HEK293T (cell line): ENCODE measurements at regions not wholly inside any gene's neighbourhood (a gene's known extent, or its start where the extent isn't known, plus 50 kb on each side); places are given as distances from the start of the nearest gene placed in this dataset.

Experiments used
- CTCF ChIA-PET: fragments of 350-600 bp; formaldehyde crosslinking; extraction: SDS; loops from one replicate; lab custom pipeline; 2021; ENCODE audit warnings: antibody characterized with exemption, inconsistent platforms; lab: Yijun Ruan, JAX
- POLR2A ChIA-PET: fragments of 350-600 bp; formaldehyde crosslinking; extraction: SDS; loops from one replicate; lab custom pipeline; 2020; ENCODE audit warnings: antibody characterized with exemption, inconsistent platforms; lab: Yijun Ruan, JAX
- DNase-seq: peaks from one replicate; pipeline ENCODE4 v3.0.0; 2012; ENCODE audit warnings: mixed read lengths; ENCODE audit errors: extremely low spot score
- ARNT ChIP-seq: fragments of 450-650 bp; IDR thresholded peaks from 2 replicates; pipeline ENCODE4 v1.6.1; 2017; ENCODE audit warnings: mild to moderate bottlenecking
- BHLHE40 ChIP-seq: fragments of 450-650 bp; IDR thresholded peaks from 2 replicates; pipeline ENCODE4 v1.6.1; 2016; ENCODE audit warnings: mild to moderate bottlenecking, moderate library complexity, borderline replicate concordance
- CTBP1 ChIP-seq: fragments of 450-650 bp; IDR thresholded peaks from 2 replicates; pipeline ENCODE4 v1.6.1; 2016; ENCODE audit warnings: borderline replicate concordance
- ELF4 ChIP-seq: fragments of 450-650 bp; IDR thresholded peaks from 2 replicates; pipeline ENCODE4 v1.6.1; 2017; ENCODE audit warnings: antibody characterized with exemption
- FOXA1 ChIP-seq: fragments of 450-650 bp; IDR thresholded peaks from 2 replicates; pipeline ENCODE4 v1.6.1; 2016; ENCODE audit warnings: mild to moderate bottlenecking
- FOXK2 ChIP-seq: fragments of 450-650 bp; IDR thresholded peaks from 2 replicates; pipeline ENCODE4 v1.6.1; 2016; ENCODE audit warnings: mild to moderate bottlenecking
- FOXM1 ChIP-seq: fragments of 450-650 bp; IDR thresholded peaks from 2 replicates; pipeline ENCODE4 v1.6.1; 2017; ENCODE audit warnings: mild to moderate bottlenecking, borderline replicate concordance
- HDGF ChIP-seq: fragments of 450-650 bp; IDR thresholded peaks from 2 replicates; pipeline ENCODE4 v1.6.1; 2017; ENCODE audit warnings: antibody characterized with exemption, borderline replicate concordance
- L3MBTL2 ChIP-seq: fragments of 450-650 bp; conservative IDR thresholded peaks from 2 replicates; pipeline ENCODE4 v1.6.1; 2016; ENCODE audit warnings: mild to moderate bottlenecking
- LEF1 ChIP-seq: fragments of 450-650 bp; IDR thresholded peaks from 2 replicates; pipeline ENCODE4 v1.6.1; 2017; ENCODE audit warnings: mild to moderate bottlenecking, borderline replicate concordance
- NFRKB ChIP-seq: fragments of 450-650 bp; IDR thresholded peaks from 2 replicates; pipeline ENCODE4 v1.6.1; 2016; ENCODE audit warnings: mild to moderate bottlenecking, moderate library complexity
- SP1 ChIP-seq: fragments of 450-650 bp; IDR thresholded peaks from 2 replicates; pipeline ENCODE4 v1.6.1; 2017
- SUZ12 ChIP-seq: fragments of 450-650 bp; IDR thresholded peaks from 2 replicates; pipeline ENCODE4 v1.6.1; 2016; ENCODE audit warnings: mild to moderate bottlenecking
- TARDBP ChIP-seq: fragments of 450-650 bp; IDR thresholded peaks from 2 replicates; pipeline ENCODE4 v1.6.1; 2016
- ZNF384 ChIP-seq: fragments of 450-650 bp; IDR thresholded peaks from 2 replicates; pipeline ENCODE4 v1.6.1; 2016
- TF ChIP-seq, protein P1 (sequence below): fragments of 450-650 bp; IDR thresholded peaks from 2 replicates; pipeline ENCODE4 v1.6.1; 2016

DNA sequence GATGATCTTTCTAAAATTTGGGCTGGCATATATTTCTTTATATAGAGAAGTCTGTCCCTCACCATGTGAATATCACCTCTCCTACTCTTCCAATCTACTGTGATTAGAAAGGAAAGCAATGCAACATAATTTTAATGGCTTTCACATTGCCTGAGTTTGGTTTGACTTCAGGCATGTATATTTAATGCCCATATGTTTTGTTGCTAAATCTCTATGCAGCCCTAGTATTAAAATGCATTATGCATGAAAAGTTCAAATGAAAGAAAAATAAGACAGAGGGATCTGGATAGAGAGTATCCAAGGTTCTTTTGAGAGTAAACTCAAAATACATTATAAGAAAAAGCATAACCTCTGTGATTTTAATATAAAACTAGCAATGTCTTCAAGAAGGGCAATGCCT, 518.3 kb downstream of the PRR16 start:
- POLR2A ChIA-PET = no interaction called here
- DNase-seq = no peak
- no peak for TF ChIP-seq ZNF384
- TF ChIP-seq FOXK2 = no peak
- CTCF ChIA-PET = no interaction called here

DNA sequence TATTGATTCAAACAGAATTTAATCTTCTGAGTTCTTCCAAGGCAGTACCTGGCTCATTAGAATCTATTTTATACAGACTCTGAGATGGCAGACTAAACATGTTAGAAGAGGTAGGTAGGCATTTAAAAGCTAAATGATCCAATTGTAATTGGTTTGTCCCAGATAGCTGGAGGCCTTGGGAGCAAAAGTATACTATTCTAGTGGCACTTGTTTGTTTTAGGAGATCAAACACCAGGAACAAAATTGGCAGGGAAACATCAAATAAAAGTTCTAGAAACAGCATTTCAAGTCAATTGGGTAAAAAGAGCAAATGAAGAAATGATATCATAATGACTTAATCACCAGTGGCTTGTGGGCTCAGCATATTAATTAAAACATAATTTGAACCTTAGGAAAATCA, 521.4 kb downstream of the PRR16 start:
- ChIA-PET CTCF (interaction anchor here (0.7 kb wide), 1 partner anchor 270 kb away, joined by 3 read pairs; no protein-coding TSS in a partner anchor), POLR2A (no interaction called here)
- TF ChIP-seq SP1 = no peak
- no peak for TF ChIP-seq NFRKB
- no peak for TF ChIP-seq FOXM1
- TF ChIP-seq, protein P1, sequence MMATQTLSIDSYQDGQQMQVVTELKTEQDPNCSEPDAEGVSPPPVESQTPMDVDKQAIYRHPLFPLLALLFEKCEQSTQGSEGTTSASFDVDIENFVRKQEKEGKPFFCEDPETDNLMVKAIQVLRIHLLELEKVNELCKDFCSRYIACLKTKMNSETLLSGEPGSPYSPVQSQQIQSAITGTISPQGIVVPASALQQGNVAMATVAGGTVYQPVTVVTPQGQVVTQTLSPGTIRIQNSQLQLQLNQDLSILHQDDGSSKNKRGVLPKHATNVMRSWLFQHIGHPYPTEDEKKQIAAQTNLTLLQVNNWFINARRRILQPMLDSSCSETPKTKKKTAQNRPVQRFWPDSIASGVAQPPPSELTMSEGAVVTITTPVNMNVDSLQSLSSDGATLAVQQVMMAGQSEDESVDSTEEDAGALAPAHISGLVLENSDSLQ = no peak
- TF ChIP-seq SUZ12 = no peak
- TF ChIP-seq ZNF384 = no peak
- TF ChIP-seq LEF1 = no peak
- TF ChIP-seq ARNT = no peak
- no peak for TF ChIP-seq L3MBTL2
- no peak for TF ChIP-seq FOXK2
- no peak for TF ChIP-seq BHLHE40
- TF ChIP-seq TARDBP = no peak
- TF ChIP-seq FOXA1 = no peak
- TF ChIP-seq ELF4 = no peak
- TF ChIP-seq CTBP1 = no peak
- DNase-seq = no peak

DNA sequence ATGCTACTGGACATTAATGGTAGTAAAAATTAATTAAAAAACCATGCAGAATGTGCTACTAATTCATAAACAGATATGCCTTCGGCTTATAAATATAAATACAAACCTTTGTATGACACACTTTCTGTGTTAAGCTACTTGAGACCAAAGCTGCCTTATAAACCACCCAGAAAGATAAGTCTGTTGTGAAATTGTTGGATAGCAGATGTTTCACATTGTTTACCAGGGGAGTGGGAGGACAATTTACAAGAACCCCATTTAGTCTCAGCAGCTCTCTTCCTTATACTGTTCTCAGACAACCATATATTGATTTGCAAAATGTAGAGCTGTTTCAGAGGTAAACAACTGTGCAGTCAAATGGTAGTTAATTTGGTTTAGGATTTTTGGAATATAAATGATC, 524.4 kb downstream of the PRR16 start:
- POLR2A ChIA-PET = no interaction called here
- CTCF ChIA-PET = no interaction called here
- TF ChIP-seq SUZ12 (no peak), NFRKB (no peak), FOXM1 (no peak), ZNF384 (no peak), ARNT (no peak), FOXK2 (no peak), CTBP1 (no peak), ELF4 (no peak)
- no peak for DNase-seq

DNA sequence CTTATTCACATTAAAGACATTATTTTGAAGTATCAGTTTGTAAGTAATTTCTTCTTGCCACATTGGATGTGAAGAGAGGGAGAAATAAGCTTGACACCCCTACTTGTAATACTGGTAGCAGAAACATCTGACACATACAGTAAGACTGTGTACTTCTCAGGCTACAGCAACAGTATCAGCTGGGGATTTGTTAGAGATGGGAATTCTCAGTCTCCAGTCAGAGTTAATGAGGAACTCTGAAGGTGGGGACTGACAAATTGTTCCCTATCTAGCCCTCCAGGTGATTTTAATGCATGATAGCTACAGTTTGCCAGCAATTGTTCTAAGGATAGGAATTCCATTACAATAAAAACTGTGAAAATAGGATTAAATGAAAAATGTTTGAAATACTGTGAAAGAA, 524.8 kb downstream of the PRR16 start:
- no peak for DNase-seq
- TF ChIP-seq, protein P1 = no peak
- TF ChIP-seq SP1 (no peak), HDGF (no peak), FOXA1 (no peak), SUZ12 (no peak), FOXM1 (no peak), ELF4 (no peak), ARNT (no peak), NFRKB (no peak), TARDBP (no peak)
- ChIA-PET CTCF (no interaction called here), POLR2A (no interaction called here)

DNA sequence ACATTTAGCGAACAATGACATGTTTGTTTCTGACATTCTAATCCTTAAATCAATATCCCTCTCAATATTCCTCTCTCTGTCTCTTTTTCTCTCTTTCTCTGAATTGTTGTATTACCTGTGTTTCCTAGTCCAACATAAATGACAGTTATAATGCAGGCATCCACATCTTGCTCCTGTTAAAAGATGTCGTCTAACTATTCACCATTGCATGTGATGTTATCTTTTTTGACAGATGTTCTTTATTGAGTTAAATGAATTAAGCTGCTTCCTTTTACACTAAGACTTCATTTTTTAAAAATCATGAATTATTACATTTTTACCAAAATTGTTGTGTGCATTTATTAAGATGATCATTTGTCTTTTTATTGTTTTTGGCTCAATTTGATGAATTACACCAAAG, 527.5 kb downstream of the PRR16 start:
- CTCF ChIA-PET = no interaction called here
- TF ChIP-seq FOXA1 = no peak
- TF ChIP-seq LEF1 = no peak
- TF ChIP-seq, protein P1 = no peak
- TF ChIP-seq ARNT = no peak
- TF ChIP-seq BHLHE40 = no peak
- TF ChIP-seq SP1 = no peak
- TF ChIP-seq NFRKB = no peak
- TF ChIP-seq L3MBTL2 = no peak
- no peak for TF ChIP-seq HDGF
- TF ChIP-seq ZNF384 = no peak
- no peak for TF ChIP-seq CTBP1
- no peak for TF ChIP-seq ELF4
- no peak for TF ChIP-seq FOXM1
- TF ChIP-seq SUZ12 = no peak
- TF ChIP-seq TARDBP = no peak
- DNase-seq = no peak
- POLR2A ChIA-PET = no interaction called here

DNA sequence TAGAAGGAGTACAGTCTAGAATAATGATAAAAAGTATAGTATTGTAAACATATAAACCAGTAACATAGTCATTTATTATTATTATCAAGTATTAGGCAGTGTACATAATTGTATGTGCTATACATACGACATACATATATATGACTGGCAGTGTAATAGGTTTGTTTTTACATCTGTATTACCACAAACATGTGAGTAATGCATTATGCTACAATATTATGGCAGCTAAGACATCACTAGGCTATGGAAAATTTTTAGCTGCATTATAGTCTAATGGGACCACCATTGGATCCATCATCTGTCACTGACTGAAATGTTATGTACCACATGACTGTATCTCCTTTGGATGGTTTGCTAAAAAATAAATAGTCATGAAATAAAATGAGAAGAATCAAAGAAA, 530.0 kb downstream of the PRR16 start:
- ChIA-PET POLR2A (no interaction called here), CTCF (no interaction called here)
- no peak for TF ChIP-seq TARDBP
- no peak for TF ChIP-seq FOXK2
- no peak for TF ChIP-seq HDGF
- TF ChIP-seq ARNT = no peak
- no peak for TF ChIP-seq ZNF384
- TF ChIP-seq NFRKB = no peak
- no peak for TF ChIP-seq SUZ12
- TF ChIP-seq LEF1 = no peak
- DNase-seq = no peak

DNA sequence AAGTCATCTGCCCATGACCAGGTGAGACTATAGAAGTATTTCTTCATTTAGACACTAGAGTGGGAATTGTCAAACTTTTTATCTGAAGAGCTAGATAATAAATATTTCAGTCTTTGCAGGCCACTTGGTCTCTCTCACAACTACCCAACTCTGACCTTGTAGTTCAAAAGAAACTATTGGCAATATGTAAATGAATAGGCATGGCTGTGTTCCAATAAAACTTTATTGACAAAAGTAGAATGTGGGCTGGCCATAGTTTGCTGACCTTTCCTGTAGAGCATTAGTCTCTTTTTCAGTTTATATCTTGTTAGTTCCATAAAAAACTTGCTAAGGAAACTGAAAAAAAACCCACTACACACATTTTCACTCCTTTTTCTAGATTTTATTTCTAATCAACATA, 535.5 kb downstream of the PRR16 start:
- POLR2A ChIA-PET = no interaction called here
- TF ChIP-seq ARNT = no peak
- TF ChIP-seq L3MBTL2 = no peak
- no peak for TF ChIP-seq FOXK2
- no peak for TF ChIP-seq SP1
- no peak for TF ChIP-seq FOXA1
- no peak for TF ChIP-seq SUZ12
- no peak for TF ChIP-seq ELF4
- TF ChIP-seq, protein P1 = no peak
- TF ChIP-seq LEF1 = no peak
- no peak for TF ChIP-seq NFRKB
- no peak for TF ChIP-seq FOXM1
- TF ChIP-seq HDGF = no peak
- no peak for TF ChIP-seq BHLHE40
- TF ChIP-seq ZNF384 = no peak
- no peak for TF ChIP-seq TARDBP
- no peak for TF ChIP-seq CTBP1
- CTCF ChIA-PET = no interaction called here
- DNase-seq = no peak
